ENCODE measurements at regions not wholly inside any gene's neighbourhood (a gene's known extent, or its start where the extent isn't known, plus 50 kb on each side); places are given as distances from the start of the nearest gene placed in this dataset.

DNA sequence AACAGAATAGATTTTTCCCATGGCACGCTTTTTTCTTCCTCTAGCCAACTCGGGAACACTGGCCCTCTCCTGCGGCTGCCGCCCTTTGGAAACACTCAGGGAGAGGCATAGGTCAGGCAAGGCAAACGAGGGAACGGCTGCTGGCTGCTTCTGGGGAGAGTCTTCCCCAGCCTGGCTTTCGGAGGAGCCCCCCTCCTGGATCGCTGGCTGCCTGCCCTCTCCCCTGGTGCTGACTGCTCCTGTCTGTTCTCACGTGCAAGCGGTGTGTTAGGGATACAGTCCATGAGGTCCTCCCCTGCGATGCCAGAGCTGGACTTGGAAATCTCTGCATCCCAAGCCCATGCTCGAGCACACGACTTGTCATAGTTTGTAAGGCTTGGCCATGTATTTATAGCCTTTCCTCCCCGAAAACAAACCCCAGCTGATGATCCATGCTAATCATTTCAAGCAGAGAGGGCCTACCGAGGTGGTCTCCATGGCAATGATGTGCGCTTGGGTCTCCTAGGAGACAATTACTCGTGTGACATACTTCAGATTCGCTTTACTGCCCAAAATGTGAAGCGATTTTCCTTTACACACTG lies 315.6 kb upstream of the ATP10A start:
- DNase-seq: no peak

DNA sequence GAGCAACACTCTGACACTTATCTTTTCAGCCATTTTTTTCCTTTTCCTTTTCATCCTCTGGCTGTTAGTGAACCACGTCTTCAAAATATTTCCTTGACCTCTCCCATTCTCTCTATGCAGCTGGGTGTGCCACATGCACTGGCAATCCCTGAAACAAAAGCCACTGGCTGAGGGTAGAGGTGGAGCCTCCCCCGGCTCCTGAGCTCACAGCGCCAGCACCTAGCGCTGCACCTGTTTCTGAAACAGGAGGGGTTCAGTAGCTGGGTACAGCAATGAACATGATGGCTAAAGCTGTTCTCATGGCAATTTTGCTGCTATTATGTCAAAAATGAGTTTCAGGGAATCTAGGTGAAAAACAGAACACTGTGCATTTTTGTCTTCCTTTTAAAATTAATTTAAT lies 314.7 kb upstream of the ATP10A start:
- no peak for DNase-seq

DNA sequence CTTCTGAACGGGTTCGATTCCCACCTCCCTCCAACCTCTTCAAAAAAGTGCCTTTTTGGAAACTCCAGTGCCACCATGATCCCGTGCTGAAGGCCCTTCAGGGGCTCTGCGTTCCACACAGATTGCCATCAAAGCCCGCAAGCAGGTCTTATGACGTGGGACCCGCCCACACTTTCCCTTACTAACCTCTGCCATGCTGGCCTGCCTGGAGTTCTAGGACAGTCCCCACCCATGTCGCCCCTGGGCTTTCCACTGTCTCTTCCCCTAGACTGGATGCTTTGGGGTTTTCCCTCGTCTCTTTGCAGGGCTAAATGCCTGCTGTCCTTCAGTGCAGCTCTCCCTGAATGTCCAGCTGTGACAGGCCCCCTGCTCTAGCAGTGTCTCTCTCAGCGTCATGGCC lies 313.7 kb upstream of the ATP10A start:
- no peak for DNase-seq

DNA sequence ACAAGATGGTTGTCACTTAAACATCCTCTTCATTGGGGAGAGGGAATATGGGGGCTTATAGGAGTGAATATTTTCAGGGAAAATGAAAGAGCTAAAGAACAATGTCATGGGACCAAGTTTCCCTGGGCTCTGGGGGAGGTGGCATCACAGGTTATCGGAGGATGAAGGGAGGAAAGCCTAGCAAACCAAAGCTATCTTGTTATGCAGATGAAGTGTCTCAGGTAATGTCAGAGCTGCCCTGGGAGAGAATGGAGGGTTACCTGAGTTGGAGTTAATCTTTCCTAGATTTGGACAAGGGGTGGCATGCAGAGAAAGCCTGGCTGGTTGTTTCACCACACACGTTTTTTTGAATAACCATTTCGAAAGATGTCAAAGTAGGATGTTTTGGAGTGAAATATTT lies 308.1 kb upstream of the ATP10A start:
- no peak for DNase-seq

DNA sequence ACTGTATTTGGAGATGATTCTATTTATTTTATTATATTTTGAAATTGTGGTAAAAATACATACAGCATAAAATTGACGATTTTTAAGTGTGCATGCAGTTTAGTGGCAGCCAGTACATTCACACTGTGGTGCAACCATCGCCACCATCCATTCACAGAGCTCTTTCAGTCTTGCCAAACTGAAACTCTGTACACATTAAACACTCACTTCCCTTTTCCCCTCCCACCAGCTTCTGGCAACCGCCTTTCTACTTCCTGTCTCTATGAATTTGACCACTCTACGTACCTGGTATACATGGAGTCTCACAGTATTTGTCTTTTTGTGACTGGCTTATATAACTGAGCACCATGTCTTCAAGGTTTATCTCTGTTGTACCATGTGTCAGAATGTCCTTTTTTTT lies 303.3 kb upstream of the ATP10A start:
- DNase-seq: no peak

DNA sequence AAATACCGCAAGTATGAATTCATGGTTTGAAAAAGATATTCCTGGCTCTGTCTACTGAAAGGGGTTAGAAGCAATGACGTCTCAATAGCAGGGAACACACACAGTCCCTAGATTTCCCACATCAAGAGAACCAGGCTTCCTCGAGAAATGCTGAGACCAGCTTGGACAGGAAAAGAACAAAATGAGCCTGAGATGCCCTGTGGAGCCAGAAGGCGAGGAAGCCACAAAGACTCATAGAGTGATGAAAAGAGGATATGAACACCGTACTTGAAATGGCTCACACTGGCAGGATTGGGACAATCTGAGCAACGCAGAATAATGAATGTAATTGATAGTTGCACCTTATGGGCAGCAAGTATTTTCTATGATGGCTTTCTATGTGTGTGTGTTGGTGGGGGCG lies 302.4 kb upstream of the ATP10A start:
- no peak for DNase-seq

DNA sequence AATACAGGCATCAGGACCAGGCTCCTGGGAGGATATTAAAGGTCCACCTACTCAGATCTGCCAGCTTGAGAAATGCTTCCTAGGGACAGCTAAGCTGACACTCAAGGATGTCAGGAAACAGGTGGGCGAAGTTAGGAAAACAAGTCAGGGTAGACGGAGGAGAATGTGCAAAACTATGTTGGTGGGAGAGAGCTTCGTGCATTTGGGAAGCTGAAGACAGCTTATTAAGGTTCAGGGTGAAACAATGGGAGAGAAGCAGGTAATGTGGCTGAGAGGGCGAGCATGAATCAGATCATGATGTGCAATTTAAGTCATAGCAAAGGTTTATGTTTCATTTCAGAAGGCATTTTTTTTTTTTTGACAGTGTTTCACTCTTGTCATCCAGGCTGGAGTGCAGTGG lies 297.2 kb upstream of the ATP10A start:
- no peak for DNase-seq

DNA sequence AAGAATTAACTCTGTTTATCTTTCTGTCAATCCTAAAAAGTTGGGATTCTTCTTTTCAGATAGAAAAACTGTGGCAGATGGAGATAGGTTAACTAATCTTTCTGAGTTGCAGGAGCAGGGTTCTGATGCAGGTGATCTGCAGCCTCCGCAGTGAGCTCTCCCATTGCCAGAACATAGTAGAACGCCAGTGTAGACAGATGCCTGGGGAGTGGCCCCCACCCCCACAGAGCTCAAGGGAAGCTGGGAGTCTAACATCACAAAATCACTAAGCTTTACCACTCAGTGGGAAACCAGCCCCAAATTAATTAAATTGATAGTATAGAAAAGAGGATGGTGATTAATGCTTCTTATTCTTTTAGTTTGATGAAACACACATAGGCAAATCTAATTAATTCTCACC lies 295.0 kb upstream of the ATP10A start:
- no peak for DNase-seq

DNA sequence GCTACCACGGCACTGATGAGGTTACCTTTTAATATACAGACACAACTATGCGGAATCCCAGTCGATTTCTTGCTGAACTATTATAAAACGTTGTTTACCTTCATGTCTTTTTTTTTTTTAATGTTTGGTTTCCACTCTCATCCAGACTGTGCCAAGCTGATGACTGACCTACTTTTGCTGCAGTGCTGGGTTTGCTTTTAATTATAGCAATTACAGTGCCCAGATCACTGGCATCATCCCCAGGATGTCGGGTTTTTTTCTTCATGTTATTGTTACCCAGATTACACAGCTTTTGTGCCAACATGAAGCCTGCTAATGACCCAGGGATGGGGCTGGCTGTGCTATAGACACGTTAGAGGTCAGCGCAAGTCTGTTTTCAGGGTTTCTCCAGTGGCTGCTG lies 294.0 kb upstream of the ATP10A start:
- no peak for DNase-seq

DNA sequence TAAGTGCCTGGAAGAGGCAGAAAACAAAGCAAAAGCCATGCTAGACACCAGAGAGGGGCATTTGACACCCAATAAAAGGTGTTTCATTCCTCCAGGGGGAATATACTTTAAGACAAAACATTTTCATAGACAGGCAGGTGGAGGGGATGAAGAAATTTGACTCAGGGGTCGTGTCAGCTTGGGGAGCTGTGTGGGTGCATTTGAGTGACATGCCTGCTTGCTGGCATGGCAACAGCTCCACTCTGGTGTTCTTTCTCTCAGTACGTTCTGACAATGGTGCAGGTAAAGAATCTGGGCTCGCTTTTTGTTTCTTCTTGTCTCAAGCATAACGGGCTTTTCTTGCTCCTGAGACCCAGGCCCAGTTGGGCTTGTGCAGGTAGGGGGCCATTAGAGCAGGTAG lies 292.9 kb upstream of the ATP10A start:
- no peak for DNase-seq

DNA sequence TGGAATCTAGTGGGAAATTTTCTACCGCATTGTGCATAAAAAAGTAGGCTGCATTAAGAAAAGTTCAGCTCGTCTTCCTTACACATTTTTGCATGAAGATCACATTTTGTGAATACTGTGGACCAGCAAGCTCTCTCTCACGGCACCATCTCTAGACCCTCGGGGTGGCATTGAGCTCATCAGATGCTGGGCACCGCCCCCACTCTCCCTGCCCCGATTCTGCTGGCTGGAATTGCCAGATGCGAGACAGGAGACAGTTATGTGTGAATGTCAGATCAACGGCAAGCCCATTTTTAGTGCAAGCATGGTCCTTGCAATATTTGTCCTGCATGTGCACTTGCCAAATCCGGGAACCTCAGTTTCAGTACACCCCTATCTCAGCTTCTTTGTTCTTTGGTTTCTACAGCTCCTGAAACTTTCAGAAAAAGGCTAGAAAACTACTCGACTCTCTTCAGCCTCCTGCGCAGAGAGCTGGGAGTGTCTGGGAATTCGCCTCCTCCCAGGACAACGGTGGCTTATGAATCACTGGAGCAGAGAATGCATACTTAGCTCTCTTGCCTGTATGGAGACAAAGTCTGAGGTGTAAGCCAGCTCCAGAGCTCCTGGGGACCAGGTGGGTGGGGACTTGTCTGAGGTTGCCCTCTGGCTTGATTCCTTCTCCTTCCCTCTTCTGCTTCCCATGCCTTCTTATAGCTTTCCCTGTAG lies 285.2 kb upstream of the ATP10A start:
- no peak for DNase-seq

DNA sequence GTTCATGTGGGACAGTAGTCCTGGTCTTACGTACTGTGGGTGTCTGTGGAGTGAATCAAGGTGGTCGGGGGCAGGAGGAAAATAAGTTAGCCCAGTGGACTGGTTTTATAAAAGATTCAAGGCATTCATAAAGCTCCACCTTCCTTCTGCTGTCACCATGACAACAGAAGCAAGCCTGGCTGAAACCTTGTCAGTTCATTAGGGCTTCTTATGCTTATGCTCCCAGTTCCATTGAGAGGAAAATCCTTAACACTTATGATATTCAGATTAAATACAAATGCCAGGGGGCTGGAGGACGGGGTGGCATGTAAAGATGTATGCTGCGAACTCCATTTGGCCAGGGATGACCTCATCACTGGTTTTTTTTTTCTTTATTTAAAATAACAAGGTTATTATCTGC lies 283.1 kb upstream of the ATP10A start:
- DNase-seq: no peak

DNA sequence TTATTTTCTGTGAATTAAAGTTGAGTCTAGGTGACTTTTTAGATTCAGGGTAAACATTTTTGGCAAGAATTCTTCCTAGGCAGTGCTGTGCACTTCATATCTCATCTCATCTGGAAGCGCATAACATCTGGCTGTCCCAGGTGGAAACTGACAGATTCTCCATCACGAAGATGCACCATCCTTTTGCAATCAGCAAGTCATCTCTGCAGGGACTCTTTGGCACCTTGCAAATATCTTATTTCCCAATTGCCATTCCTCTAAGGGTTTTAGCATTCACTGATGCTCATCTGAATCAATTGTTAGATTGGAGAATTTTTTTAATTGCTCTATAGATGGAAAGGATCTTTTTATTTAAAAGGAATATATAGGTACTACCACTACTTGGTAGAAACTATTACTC lies 282.7 kb upstream of the ATP10A start:
- DNase-seq: no peak

DNA sequence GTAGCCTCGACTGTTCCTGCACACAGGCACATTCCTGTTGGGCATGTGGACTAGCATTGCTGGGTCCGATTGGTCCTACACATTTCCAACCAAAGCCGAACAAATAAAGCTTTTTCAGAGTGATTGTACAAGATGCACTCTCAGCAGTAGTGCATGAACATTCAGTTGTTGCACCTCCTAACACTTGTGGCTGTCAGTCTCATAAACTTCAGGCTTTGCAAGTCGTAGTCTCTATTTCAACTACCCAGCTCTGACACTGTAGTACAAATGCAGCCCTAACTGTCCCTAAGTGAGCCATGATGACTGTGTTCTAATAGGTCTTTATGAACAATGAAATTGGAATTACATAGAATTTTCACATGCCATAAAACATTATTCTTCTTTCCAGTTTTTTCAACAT lies 281.7 kb upstream of the ATP10A start:
- DNase-seq: no peak

DNA sequence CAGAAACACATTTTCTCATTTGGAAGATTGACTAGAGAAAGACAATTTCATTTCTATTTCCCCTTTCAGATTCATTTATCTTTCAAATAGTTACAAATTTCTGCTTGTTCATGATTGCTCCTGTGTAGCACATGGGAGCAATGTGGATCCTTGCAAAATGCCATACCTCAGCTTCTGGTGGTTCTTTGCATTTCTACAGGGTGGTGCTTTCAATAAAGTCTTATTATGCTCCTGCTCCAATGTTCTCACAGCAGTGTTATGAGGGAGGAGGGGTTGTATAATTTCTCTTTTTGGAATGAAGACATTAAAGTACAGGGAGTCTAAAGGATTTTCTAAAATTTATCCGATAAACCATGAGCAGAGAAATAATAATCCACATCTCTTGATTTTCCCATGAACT lies 280.1 kb upstream of the ATP10A start:
- no peak for DNase-seq

DNA sequence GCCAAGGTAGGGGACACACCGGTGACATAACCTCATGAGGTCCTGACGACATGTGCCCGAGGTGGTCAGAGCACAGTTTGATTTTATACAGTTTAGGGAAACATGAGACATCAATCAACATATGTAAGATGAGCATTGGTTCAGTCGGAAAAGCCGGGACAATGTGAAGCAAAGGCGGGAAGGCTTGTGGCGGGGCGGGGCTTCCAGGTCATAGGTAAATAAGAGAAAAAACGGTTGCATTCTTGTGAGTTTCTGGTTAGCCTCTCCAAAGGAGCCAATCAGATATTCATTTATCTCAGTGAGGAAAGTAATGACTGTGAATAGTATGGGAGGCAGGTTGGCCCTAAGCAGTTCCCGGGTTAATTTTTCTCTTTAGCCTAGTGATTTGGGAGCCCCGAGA lies 271.7 kb upstream of the ATP10A start:
- no peak for DNase-seq

DNA sequence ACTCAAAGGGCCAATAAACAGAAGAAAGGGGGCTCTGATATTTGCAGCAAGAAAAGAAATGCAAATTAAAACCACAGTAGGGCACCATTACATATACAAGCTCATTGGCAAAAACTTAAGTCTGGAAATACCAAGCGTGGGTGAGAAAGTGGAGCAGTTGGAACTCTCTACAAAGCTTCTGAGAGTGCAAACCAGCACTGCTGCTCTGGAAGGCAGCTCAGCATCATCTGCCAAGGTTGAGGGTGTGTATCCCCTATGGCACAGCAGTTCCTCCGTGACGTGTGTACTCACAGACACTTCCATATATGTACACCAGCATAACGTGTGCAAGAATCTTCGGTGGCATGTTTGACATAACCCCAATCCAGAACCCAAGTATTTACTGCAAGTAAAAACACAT lies 271.0 kb upstream of the ATP10A start:
- DNase-seq: no peak

DNA sequence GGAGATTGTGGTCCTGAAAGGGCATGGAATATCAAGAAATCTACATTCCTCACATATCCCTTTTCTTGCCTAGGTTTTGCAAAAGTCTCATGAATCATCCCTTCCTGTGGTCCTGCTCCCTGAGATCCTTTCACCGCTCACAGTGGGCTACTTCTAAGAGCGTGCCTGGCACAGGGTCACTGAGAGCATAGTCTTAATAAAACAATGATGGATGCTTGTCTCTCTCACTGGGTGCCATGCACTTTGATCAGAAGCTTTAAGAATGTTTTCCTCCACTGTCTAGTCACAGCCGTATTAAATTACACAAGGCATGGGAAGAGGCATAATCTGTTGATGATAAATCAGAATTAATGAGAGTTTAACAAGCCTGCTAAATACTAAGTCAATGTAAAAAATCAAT lies 269.7 kb upstream of the ATP10A start:
- no peak for DNase-seq

DNA sequence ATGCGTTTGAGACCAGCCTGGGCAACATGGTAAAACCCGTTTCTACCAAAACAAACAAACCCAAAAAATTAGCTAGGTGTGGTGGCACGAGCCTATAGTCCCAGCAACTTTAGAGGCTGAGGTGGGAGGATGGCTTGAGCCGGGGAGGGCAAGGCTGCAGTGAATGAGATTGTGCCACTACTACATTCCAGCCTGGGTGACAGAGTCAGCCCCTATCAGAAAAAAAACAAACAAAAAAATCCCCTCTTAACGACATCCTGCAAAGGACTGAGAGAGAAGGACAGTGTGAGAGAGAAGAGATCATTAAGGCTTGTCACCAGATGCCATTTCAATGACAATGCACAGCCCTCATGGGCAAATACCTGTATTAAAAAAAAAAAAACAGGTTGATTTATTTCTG lies 266.7 kb upstream of the ATP10A start:
- DNase-seq: no peak

DNA sequence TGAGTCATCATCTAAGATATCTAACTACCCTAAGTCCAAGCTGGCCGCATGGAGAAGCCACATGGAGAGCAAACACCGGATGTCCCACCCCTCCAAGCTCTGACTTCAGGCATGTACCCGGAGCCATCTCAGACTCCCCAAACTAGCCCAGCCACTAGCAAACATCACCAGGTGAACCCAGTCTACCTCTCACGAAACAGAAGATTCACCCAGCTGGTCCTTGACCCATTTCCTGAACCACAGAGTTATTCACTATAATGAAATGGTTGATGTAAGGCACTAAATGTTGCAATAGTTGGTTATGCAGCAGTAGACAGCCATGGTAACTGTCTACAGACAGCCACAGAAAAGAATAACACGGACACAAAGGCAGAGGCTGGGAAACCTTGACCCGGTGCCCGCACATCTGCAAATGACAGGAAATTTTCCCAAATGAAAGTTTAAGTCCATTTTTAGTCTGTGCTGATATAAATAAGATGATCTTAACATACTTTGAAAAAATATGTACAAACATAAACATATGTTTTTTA lies 265.5 kb upstream of the ATP10A start:
- DNase-seq: no peak

DNA sequence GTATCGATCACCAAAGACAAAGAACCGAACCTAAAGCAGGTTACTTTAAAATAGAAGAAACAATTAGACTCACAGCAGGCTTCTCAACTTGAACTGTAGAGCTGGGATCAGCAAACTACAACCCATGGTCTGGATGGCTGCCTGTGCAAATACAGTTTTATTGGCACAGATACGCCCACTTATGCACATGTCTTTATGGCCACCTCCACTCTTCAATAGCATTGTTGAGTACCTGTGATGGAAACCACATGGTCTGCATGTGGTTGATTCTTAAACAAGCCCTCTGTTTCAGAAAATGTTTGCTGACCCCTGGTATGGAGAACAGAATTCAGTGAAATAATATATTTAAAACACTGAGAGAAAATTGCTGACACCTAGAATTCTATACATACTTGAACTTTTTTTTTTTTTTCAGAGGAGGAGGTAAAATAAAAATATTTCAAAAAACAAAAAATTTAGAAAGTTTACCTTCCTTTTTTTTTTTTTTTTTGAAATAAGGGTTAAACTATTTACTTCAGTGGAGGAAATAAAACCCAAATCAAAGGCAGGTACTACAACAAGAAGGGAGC lies 263.8 kb upstream of the ATP10A start:
- no peak for DNase-seq

DNA sequence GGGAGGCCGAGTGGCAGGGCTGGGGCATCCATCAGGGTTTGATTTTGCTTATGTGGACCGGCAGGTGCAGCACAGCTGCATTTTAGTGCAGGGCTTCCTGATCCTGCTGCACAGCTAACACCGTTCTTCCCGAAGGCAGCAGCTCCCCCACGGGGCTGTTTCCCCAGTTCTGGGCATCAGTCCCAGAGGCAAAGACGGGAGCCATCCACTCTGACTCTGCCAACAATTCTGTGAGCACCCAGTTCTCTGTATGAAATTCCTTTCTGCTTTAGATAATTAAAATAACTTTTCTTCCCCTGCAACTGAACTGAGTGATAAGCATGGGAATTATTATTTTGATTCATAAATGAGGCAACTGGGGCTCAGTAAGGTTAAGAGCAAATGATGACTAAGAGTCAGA lies 262.9 kb upstream of the ATP10A start:
- DNase-seq: no peak

DNA sequence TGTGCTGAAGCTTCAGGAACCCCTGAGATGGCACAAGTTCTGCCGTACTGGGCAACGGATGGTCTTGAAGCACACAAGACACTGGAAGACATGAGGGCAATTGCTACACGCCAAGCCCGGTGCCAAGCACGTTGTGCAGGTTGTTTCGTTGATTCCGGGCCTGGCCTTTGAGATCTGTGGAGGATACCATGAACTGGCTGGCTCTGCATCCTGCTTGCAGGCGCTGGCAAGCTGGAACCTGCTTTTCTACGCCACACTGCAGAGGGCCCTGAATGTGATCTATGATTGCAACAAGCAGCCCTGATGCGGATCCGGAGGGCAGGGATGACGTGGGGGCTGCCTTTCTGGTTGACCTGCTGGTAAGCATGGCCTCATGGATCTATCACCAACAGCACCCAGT lies 262.5 kb upstream of the ATP10A start:
- no peak for DNase-seq

DNA sequence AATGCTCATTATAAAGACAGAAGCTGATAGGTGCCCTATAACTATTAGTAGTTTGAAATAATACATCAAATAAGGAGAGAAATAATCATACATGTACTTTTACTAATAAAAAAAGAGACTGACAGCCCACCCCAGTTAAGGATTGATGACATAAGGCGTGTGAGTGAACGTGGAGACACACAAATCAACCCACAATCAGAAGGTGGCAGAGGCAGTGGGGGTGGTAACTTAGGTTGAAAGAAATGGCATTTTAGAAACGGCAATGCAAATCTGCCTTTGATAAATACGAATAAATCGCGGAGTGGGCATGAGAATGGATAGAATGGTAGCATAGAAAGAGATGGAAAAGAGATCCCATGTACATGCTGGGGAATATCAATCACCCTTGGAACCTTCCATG lies 256.2 kb upstream of the ATP10A start:
- no peak for DNase-seq
